ENCODE measurements at regions not wholly inside any gene's neighbourhood (a gene's known extent, or its start where the extent isn't known, plus 50 kb on each side); places are given as distances from the start of the nearest gene placed in this dataset.

DNA sequence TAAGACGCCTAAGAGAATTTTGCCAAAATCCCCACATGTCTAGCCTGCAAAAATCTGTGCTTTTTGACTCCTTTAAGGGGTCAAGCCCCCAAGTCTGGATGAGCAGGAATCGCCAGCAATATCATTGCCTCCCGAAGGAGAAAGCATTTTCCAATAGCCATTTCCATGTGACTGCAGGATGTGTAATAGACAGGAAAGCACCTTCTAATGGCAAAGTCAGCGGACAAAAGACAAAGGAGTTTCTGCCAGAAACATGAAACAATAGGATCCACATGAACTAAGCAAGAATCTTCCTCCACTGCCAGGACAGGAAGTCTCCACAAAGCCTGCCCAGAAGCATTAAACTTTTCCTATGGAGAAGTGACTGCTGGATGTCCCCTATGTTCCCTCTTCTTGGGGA lies 177.1 kb upstream of the PCSK5 start:
- TF ChIP-seq, protein P1, sequence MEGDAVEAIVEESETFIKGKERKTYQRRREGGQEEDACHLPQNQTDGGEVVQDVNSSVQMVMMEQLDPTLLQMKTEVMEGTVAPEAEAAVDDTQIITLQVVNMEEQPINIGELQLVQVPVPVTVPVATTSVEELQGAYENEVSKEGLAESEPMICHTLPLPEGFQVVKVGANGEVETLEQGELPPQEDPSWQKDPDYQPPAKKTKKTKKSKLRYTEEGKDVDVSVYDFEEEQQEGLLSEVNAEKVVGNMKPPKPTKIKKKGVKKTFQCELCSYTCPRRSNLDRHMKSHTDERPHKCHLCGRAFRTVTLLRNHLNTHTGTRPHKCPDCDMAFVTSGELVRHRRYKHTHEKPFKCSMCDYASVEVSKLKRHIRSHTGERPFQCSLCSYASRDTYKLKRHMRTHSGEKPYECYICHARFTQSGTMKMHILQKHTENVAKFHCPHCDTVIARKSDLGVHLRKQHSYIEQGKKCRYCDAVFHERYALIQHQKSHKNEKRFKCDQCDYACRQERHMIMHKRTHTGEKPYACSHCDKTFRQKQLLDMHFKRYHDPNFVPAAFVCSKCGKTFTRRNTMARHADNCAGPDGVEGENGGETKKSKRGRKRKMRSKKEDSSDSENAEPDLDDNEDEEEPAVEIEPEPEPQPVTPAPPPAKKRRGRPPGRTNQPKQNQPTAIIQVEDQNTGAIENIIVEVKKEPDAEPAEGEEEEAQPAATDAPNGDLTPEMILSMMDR (IDR thresholded peaks at IDR 0.05 in 4 of 5, conservative IDR thresholded peaks at IDR 0.05 in 1 of 5): no peak
- no peak for TF ChIP-seq POLR2A (IDR thresholded peaks at IDR 0.05)
